ENCODE measurements at regions not wholly inside any gene's neighbourhood (a gene's known extent, or its start where the extent isn't known, plus 50 kb on each side); places are given as distances from the start of the nearest gene placed in this dataset.

DNA sequence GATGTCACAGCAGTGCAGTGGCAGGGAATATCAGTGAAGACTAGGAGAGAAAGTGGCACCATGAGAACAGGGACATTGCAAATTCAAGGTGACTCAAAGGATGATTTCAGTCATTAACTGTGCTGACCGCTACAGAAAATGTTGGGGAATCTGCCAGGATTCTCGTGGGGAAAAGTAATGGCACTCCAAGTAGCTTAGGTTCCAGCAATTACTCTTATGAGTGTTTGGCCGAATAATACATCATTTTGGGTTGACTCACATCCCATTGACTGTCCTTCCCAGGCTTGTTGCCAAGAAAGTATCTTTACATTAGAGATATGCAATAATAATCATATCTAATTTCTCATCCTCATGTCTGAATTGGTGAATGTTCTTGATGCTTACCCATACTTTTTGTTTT lies 1411.1 kb upstream of the PCDH7 start:
- TF ChIP-seq, protein P1, sequence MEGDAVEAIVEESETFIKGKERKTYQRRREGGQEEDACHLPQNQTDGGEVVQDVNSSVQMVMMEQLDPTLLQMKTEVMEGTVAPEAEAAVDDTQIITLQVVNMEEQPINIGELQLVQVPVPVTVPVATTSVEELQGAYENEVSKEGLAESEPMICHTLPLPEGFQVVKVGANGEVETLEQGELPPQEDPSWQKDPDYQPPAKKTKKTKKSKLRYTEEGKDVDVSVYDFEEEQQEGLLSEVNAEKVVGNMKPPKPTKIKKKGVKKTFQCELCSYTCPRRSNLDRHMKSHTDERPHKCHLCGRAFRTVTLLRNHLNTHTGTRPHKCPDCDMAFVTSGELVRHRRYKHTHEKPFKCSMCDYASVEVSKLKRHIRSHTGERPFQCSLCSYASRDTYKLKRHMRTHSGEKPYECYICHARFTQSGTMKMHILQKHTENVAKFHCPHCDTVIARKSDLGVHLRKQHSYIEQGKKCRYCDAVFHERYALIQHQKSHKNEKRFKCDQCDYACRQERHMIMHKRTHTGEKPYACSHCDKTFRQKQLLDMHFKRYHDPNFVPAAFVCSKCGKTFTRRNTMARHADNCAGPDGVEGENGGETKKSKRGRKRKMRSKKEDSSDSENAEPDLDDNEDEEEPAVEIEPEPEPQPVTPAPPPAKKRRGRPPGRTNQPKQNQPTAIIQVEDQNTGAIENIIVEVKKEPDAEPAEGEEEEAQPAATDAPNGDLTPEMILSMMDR (IDR thresholded peaks at IDR 0.05; ENCODE audit: insufficient read depth, low read length, poor library complexity, severe bottlenecking) = no peak

DNA sequence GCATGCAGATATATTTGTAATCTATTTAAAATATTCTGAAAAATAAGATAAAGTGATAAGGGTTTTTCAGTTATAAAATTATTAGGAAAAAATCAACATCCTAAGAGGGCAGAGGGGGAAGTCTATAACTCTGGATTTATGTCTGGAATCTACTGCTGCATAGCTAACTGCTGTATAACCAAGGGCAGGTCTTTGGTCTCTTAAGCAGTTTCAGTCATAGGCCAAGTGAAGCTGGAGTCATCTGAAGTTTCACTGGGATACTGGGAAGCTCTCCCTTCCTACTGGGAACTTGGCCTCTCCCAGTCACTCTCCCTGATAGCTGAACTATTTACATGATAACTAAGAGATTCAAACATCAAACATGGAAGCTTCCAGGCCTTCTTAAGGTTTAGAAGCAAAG lies 1409.9 kb upstream of the PCDH7 start:
- Histone ChIP-seq H3K36me3 (ENCODE audit: control insufficient read depth, insufficient read depth, low read length) (no peaks in the 10 kb centered on the region), H3K27me3 (replicated peaks; ENCODE audit: control insufficient read depth, insufficient read depth, low read length) (no peaks in the 10 kb centered on the region), H3K4me3 (replicated peaks; ENCODE audit: low read depth, low read length) (no peak overlapping the region)
- TF ChIP-seq, protein P1 (IDR thresholded peaks at IDR 0.05; ENCODE audit: insufficient read depth, low read length, poor library complexity, severe bottlenecking) = no peak
- no peak for DNase-seq (ENCODE audit: extremely low read depth, insufficient read length)

More for the DNA sequence above, 1411.1 kb upstream of the PCDH7 start:
- DNase-seq (ENCODE audit: extremely low read depth, insufficient read length) = no peak
- H3K4me3 ChIP-seq (replicated peaks; ENCODE audit: low read depth, low read length) = no peak overlapping the region
- no peaks in the 10 kb centered on the region for H3K27me3 ChIP-seq (replicated peaks; ENCODE audit: control insufficient read depth, insufficient read depth, low read length)
- H3K36me3 ChIP-seq (ENCODE audit: control insufficient read depth, insufficient read depth, low read length) = no peaks in the 10 kb centered on the region

DNA sequence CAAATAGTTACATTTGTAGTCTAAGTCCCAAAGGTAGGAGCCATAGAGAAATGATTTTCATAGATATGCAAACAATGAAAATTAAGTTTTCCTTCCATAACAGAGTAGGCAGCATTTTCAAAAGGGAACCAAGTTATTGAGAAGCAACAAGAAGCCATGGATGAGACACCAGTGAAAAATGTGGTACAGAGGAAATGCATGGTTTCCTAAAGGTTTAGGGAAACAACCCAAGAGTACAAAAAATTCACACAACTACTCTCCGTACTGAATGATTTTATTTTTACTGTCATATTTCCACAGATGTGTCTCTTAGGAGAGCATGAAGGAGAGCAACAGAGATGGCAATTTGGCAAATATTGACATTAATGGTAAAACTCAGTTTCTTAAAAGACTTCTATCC lies 1408.9 kb upstream of the PCDH7 start:
- DNase-seq (ENCODE audit: extremely low read depth, insufficient read length) = no peak
- H3K27me3 ChIP-seq (replicated peaks; ENCODE audit: control insufficient read depth, insufficient read depth, low read length) = no peaks in the 10 kb centered on the region
- TF ChIP-seq, protein P1 (IDR thresholded peaks at IDR 0.05; ENCODE audit: insufficient read depth, low read length, poor library complexity, severe bottlenecking) = no peak
- H3K4me3 ChIP-seq (replicated peaks; ENCODE audit: low read depth, low read length) = no peak overlapping the region
- H3K36me3 ChIP-seq (ENCODE audit: control insufficient read depth, insufficient read depth, low read length) = no peaks in the 10 kb centered on the region

DNA sequence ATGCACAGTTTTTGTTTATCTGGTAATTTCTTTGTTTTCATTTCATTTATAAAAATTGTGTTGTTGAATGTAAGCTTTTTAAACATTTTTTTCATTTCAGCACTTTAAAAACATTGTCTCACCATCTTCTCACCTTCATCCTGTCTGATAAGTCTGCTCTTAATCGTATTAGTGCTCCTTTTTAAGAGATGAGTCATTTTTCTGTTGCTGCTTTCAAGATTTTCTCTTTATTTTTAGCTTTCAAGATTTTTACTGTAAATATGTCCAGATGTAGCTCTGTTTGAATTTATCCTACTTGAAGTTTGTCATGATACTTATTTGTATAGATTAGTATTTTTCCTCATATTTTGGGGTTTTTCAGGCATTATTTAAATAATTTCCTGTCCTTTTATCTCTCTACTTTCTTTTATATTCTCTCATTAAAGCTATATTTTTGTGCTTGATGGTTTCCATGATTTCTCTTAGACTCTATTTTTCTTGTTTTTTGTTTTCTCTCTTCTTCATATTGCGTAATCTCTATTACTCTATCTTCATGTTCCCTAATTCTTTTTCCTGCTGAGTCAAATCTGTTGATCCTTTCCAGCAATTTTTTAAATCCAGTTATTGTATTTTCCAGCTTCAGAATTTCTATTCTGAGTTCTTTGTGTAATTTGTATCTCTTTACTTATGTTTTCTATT lies 1400.4 kb upstream of the PCDH7 start:
- H3K27me3 ChIP-seq (replicated peaks; ENCODE audit: control insufficient read depth, insufficient read depth, low read length) = no peaks in the 10 kb centered on the region
- H3K36me3 ChIP-seq (ENCODE audit: control insufficient read depth, insufficient read depth, low read length) = no peaks in the 10 kb centered on the region
- TF ChIP-seq, protein P1 (IDR thresholded peaks at IDR 0.05; ENCODE audit: insufficient read depth, low read length, poor library complexity, severe bottlenecking) = no peak
- DNase-seq (ENCODE audit: extremely low read depth, insufficient read length) = no peak
- H3K4me3 ChIP-seq (replicated peaks; ENCODE audit: low read depth, low read length) = no peak overlapping the region

DNA sequence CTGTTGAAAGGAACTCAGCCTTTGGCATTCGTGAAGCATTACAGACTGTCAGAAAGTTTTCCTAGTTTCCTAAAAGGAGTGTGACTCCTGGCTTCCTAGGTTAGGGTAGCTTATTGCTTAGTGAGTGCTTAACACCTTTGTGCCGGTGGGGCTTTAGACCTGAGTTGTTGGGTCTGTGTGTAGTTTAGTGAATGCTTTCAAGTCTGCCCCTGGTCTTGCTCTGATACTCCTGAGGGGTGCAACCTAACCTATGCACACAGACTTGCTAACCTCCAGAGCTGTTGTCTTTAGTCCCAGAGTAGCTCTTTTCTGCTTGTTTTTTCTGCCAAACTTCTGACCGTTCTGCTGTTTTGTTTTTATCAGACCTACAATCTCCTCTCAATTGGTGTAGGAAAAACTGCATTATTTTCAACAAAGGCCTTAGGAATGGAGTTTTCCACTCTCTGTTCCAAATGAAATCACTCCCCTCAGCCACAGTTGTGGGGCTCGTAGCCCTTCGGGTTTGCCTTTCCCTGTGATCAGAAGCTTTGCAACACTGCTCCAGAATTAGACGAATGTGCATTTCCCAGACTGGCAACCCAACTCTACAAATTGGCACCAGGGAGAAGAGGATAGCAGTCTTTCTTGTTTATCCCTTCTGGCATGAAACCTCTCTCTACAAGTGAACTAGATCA lies 1399.1 kb upstream of the PCDH7 start:
- TF ChIP-seq, protein P1 (IDR thresholded peaks at IDR 0.05; ENCODE audit: insufficient read depth, low read length, poor library complexity, severe bottlenecking) = no peak
- DNase-seq (ENCODE audit: extremely low read depth, insufficient read length) = no peak

More for the DNA sequence above, 1399.1 kb upstream of the PCDH7 start:
- Histone ChIP-seq H3K4me3 (replicated peaks; ENCODE audit: low read depth, low read length) (no peak overlapping the region), H3K27me3 (replicated peaks; ENCODE audit: control insufficient read depth, insufficient read depth, low read length) (no peaks in the 10 kb centered on the region), H3K36me3 (ENCODE audit: control insufficient read depth, insufficient read depth, low read length) (no peaks in the 10 kb centered on the region)
